ENCODE measurements at regions not wholly inside any gene's neighbourhood (a gene's known extent, or its start where the extent isn't known, plus 50 kb on each side); places are given as distances from the start of the nearest gene placed in this dataset.
A peak's percentile ranks its signal among the peaks of the same experiment; 100 is the strongest.

DNA sequence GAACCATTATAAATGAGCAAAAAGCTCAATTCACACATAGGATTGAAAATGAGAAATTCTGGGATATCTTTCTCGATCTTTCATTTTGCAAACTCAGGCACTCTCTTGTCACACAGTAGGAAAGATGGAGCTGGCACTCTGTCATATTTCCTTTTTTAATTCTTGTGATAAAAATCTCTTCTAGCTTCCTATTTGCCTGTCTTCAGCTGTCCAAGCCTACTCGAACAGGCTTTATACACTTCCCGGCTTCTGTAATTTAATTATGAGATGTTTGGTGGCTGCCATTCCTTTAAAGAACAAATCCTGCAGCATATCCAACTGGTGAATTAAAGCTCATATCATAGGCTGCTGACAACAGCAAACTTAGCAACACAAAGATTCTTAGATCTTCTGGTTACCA, 1484.3 kb upstream of the PIK3C3 start:
- DNase-seq = no peak

DNA sequence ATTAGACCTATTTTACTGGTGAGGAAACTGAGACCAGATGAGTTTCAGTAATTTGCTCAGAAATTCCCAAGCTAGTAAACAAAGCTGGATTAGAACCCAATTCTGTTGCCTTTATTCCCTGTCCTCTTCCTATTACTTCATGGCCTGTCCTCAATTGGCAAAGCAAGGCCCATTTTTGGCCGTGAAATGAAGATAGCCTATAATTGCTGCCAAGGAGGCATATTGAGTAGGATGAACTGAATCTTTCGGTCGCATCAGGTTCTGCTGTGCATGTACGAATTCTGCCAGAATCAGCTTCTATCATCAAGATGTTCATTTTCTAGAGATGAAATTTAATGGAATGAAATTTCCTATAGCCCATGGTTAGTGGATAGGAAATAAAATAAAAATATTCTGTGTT, 1485.2 kb upstream of the PIK3C3 start:
- no peak for DNase-seq

DNA sequence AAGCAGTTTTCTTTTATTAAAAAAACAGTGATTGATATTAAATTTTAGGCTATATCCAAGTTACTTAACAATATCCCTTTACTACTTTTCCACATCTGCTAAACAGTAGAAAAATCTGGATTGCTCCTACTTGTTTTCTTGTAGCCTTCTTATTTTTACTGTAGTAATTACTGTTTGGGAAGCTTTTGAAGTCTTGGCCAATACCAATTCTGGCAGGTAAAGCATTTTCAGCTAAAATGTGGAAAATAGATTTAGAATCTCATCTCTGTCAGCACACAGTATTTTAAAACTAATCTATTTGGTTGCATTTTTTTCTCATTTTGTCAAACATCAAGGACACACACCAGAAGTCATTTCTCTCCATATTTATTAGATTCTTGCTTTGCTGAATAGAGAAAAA, 1485.7 kb upstream of the PIK3C3 start:
- no peak for DNase-seq

DNA sequence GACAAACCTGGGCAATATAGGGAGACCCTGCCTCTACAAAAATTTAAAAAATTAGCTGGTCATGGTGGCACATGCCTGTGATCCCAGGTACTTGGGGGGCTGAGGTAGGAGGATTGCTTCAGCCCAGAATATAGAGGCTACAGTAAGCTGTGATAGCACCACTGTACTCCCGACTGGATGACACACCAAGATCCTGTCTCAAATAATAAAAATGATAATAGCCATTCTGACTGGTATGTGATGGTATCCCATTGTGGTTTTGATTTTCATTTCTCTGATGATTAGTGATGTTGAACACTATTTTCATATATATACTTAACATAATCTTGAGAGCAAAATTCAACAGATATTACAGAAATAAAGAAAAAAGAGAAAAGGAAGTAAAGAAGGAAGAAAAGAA, 1491.0 kb upstream of the PIK3C3 start:
- no peak for DNase-seq

DNA sequence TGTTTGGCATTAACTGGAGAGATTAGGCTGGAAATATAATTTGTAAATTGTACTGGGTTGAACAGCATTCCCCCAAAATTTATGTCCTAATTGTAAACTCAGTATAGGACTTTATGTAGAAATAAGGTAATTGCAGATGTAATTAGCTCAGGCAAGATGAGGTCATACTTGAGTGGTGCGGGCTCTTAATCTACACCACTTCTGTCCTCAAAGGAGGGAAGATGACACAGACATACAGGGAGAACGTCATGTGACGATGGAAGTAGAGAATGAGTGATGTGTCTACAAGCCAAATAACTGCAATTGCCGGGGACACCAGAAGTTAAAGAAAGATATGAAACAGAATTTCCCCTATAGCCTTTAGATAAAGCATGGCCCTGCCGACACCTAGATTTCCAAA, 1501.1 kb upstream of the PIK3C3 start:
- no peak for DNase-seq

DNA sequence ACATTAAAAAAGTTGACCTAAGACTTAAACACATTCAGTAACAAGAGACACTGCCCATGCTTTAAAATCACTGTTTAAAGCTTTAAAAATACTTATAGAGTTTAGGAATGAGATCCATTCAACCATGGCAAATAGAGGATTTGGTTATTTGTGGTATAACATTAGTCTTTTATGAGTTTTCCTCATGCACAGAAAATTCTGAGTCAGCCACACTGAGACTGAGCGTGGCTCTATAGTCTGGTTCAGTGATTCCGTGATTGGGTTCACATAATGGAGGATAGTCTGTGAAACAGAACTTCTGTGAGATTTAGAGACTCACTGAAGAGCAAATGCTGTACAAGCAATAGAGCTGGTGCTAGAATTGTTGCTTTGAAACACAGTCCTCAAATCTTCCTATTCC, 1502.4 kb upstream of the PIK3C3 start:
- DNase-seq = no peak

DNA sequence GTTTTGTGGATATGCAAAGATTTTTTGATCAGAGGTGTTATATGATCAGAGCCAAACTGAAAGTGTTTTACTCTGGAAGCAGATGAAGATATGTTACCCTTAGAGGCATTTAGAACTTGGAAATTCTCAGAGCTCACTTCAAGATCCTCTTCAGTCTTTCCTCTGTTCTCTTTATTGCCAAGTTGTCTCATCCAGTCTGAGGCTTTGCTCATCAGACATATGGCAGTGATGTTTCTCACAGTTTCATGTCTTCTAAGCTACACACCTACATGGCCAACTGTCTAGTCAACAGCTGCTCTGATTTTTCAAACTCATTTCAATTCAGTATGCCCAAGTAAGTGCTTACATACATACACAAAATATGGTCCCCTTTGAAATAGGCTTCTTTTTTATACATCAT, 1504.3 kb upstream of the PIK3C3 start:
- peak in 4 of 56 donors; percentile 0 to 5 (median 2) for DNase-seq

DNA sequence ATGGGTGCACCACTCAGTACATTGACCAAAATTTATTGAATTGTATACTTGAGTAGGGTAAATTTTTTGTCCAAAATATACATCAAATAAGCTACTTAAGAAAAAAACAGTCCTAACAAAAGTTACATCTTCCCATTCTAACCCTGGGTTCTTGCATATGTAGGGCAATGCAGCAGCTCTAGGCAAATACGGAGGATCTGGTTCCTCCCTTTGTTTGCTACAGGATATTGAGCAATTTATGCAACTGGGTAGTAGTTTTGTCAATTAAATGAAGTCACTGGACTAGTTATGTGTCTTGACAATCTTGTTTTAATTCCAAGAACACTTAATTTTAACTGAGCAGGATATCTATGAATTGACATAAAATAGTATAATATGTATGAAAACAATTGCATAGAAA, 1507.2 kb upstream of the PIK3C3 start:
- no peak for DNase-seq

DNA sequence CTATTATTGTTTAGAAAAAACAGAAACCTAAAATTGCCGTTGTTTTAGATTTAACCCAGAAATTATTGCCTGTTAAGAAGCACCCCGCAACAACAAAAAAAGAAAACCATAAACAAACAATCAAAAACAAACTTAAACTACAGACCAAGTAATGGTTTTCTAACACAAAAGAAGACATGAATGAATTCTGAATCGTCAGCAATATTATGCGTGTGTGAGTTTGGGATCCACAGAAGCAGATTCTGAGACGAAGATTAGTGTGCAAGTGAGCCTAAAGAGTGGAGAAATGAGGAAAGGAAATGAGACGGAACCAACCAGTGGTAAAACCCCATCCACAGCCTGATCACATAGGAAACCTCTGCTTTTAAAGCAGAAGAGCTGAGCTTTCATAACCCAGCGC, 1514.9 kb upstream of the PIK3C3 start:
- DNase-seq = no peak

DNA sequence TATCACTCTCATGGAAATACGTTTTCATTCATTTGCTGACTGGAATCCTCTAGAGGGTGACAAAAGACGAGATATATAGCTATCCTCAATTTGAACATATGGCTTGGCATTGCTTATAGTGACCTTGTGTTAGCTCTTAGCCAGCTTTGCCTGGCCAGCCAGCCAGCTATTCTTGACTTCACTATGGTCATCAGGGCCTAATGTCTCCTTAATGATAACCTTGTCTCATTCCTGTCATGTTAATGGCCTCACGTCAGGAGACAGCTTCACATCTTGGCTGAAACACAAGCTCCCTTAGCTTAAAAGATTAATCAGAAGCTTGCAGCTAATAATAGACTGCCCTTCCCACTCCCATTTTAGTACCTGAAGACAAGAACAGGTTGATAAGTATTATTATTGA, 1517.5 kb upstream of the PIK3C3 start:
- no peak for DNase-seq

DNA sequence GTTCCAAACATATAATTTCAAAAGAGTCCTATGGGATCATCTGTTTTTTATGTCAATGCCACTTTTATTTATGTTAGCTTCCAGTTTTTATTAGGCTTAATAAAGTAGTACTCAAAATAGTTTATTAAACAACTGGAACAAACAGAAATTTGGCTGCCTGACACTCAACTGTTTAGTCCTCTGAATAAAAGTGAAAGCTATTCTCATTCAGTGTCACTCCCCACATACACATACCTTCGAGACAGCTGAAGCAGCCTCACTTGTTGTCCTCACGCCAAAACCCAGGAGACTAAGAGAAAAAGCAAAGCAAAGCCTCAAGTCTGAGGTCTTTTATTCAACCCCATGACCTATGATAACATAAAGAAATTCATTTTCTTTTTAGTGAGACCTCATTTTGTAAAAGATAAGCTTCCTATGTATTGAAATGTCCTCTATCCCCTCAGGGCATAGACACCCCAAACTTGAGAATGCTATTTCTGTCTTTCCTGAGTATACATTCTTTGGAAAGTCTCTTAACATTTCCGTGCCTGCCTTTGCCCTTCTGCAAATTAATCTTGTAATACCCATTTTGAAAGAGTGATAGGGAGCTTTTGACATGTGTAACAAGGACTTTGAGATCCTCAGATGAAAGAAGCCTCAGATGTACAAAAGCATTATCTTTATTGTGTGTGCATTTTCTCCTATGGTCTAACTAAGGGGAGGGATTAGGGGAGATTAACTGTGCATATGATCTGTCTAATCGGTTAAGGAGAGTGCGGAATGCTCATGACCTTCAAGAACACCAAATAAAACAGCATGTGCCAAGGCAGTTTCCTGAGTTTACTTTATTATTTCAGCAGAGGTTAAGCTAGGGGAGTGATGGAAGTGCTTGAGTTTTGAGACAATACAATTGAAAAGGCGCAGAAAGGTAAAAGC, 1523.7 kb upstream of the PIK3C3 start:
- DNase-seq = no peak

DNA sequence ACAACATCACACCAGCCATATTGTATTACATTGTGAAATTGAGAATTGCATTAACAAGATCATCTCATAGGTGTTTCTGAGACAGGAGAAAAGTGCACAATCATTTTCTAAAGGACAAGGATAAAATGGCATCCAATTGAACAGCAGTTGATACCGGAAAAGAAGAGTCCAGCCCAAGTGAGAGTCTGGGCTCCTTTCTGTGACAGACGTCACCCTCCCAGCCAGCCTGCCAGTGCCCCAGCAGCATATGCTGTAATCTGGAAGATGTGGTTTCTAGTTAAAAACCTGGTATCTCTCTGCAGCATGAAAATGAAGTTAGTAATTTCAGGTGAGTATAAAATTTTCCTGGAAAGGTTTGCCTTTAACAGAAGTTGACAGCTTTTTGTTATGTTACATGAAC, 1531.7 kb upstream of the PIK3C3 start:
- no peak for DNase-seq

DNA sequence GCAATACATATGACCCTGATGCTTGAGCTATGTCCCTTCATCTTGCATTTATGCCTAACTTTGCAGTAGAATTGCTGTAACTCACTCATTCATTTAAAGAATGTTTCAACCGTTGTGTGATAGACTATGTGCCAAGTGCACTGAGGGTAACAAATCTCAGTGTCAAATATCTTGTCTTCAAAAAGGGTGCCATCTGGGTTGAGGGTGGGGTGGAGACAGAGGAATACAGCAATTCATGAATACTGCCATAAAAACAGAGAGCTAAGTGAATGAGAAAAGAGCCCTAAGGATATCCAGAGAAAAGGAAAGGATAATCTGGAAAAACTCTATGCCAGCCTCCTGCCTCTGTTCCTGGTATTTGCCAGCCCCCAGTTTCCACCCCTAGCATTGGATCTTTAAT, 1534.4 kb upstream of the PIK3C3 start:
- no peak for DNase-seq

DNA sequence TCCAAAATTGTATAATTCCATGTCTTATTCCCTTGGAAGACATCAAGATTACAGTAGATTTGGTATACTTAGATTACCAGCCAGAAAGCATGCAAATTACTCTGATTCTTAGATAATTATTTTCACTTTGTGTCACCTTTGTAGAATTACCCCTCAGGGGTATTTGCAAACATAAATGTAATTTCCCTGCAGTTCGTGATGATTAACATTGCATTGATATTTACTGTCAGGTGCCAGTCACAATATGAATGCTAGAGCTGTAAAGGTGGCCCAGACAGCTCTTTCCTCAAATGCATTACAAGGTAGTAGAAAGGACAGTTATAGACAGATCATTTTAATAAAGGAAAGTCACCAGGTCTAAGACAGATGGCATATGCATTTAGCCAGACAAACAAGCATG, 1537.5 kb upstream of the PIK3C3 start:
- no peak for DNase-seq

DNA sequence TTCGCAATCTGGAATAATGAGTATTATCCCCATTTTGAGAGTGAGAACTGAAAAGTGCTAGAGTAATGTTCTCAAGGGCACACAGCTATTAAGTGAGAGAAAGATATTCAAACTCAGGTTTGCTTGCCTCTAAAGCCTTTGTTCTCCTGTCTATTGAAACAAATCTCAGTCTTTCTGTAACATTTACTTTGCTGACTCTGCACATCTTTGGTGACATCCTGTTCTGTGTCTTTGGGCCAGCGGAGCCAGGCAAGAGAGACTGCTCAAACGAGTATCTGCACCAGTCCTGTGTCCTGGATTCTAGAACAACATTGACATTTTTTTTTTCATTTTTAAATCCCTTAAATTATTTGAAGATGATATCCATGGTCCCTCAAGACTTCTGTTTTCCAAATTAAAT, 1539.2 kb upstream of the PIK3C3 start:
- DNase-seq = no peak

DNA sequence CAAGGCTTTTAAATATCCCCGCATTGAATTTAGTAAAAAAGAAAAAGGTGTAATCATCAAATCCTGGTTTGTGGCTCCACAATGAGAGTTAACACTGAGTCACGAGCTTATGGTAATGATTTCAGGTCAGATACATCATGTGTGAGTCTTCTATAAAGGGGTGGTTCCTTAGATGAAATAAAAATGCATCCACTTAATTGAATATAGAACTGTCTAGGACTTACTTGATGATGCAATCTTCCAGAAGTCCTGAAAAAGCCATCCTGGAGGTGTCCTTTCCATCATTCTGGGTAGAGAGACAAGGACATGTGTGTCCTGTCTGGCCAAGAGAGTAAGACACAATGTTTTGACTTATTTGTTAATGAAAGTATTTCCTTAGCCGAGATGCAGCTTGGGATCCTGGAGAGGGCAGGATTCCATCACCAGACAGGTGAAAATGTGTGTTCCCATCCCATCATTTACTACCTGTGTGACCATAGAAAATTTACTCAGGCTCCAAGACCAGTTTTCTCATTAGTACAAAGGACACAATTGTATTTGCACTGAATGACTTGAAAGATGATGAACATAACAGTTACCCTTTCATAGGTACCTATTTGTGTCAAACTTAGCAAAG, 1539.8 kb upstream of the PIK3C3 start:
- DNase-seq = no peak

DNA sequence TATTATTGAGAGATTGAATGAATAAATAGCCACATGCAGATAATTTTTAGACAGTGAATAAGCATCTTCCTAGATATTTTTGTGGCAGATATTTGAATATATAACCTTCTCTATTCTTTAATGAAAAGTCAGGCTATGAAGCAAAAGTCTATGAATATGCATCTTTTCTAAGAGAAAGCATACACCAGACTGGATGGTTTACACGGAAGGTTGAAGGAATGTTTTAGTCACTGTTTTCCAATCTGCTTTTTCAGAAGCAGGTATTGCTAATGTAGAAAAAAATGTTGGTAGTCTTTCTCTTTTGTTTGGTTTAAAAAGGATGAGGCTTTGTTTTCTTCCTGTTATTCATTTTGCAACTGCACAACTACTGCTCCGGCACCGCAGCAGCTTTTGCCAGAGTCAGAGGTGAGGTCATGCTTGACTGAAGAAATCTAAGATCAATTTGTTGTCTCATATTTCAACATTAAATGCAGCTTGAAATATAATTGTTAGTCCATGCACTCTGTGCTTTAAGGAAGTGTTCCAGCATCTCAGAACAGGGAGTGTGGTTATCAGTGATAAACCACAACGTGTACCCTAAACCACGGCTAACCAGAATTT, 1540.8 kb upstream of the PIK3C3 start:
- no peak for DNase-seq

DNA sequence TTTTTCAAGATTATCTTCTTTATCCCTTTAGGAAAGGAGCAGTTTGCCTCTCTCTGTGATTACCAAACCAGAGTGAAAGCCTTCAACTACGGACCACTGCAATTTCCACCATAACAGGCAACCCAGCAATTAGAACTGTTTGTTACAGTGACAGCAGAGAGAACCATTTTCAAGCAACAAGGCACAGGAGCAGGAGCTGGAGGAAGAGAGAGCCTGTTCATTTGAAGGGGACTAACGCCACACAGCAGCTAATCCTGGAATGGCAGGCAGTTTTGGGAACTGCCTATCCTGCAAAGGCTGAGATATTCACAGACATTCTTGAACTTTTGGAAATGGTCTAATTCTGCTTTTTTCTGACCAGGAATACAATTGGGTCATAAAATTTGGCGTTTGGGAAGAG, 1541.9 kb upstream of the PIK3C3 start:
- DNase-seq = peak in 29 of 56 donors; percentile 0 to 53 (median 10)

DNA sequence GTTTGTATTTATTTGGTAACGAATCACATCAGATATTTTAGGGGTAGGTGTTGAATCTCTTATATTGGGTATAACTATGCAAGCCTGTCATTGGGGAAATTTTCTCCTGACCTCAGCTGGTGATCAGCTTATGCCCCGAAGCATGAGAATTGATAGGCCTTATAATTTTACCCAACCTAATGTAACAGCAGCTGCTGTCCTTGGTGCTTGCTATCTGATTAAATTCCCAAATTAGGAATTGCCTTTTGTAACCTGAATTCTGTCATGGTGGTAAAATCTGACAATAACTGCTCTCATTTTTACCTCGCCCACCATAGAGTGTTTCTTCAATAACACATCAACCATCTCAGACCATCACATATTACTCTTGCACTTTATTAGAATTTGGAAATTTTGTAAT, 1542.6 kb upstream of the PIK3C3 start:
- DNase-seq = no peak

DNA sequence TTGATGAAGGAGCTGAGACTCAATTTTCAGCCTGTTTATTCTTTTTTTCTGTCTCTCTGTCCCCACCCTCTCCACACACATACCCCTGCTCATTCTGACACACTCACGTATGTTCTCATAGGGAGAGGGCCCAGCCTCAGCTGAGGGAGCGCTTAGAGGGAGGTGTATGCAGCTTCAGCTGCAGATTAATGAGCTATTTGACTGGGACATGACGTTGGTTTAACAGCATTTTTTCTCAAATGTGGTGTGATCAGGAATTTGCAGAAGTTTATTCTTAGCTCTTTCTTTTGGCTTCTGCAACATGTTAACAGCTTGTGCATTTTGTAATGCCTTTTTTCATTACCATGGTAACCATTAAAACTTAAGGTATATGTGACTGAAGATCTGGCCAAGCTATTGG, 1547.1 kb upstream of the PIK3C3 start:
- DNase-seq = peak in 6 of 56 donors; percentile 1 to 25 (median 2)

DNA sequence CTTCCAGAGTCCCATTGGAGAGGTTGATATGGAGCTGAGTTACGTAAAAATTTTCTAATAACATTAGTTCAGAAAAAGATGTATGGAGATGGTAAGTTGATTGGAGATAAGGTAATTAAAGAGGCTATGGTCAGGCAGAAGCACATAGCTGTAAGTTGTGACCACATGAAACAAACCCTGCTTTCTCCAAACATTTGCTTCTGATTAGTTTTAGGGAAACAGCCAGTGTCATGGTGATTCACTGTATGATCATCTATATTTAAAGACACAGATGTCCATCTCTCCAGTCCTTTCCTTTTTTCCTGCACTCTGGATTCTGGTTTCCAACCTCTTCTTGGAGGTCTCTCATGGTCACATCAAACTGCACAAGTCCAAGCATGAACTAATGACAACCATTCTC, 1550.8 kb upstream of the PIK3C3 start:
- DNase-seq = no peak

DNA sequence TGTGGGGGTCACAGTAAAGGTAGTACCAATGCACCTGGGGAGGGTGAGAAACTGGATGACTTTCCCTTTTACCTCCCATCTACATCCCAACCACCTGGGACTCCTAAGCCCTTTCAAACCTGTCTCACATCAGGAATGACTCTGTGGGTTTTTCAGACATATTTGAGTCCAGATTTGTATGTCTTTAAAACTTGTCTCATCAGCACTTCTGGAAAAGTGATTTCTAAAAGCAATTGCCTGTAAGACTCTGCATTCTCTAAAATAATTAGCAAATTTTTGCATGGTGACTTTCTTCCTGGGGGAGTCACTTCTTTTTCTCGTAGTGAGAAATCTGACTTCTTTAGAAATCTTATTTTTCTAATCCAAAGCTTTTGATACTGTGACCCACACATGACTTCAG, 1553.0 kb upstream of the PIK3C3 start:
- no peak for DNase-seq

DNA sequence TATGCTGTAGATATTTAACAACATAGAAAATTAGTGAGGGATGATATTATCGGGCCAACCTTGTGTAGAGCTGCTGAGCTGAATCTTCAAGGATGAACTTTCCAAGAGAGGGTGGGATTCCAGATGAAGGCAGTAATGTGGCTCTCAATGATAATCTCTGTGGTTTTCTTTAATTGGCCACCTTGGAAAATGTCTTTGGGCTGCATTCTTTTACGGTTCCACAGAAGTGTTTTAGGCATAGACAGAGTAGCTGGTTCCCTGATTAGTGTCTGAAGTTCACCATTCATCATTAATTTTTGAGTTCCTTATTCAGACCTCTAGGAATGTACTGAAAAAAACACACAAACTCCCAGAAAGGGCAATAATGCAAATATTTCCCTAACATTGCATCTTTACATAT, 1566.9 kb upstream of the PIK3C3 start:
- DNase-seq = no peak
